SK-N-DZ (cell line): ENCODE measurements at regions not wholly inside any gene's neighbourhood (a gene's known extent, or its start where the extent isn't known, plus 50 kb on each side); places are given as distances from the start of the nearest gene placed in this dataset.

Experiments
- DNase-seq: peaks from one replicate; pipeline ENCODE4 v3.0.0-alpha.2; 2015; ENCODE audit warnings: low spot score

DNA sequence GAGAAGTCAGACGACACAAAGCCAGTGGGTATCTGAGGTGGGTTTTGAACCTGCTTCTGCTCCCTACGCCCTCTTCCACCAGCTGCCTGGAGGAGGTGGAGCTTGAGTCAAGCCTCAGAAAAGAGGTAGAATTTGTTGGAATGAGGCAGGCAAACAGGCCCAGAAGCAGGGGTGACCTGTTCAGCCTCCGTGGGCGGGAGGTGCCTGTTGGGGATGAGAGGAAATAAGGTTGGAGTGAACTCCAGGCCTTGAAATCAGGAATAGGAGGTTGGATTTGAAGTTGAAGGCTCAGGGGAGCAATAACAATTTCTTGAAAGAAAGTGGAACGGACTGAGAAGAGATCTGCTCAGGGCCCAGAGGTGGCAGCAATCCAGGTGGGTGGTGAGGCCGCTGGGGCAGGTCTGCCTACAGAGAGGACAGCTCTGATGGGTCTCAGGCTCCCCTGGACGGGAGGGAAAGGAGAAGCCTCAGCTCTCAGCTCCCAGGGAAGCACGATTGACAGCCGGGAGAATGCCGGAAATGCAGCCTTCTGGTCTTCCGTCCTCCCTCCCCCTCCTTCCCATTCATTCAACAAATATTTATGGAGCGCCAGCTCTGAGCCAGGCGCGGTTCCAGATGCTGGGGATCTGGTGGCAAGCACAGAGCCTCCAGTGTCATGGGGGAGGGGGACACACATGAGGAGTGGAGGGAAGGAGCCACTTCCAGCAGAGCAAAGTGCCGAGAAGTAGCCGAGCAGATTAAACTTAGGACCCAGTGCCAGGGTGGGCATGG, 61.9 kb upstream of the CIBAR2 start:
- DNase-seq: peak; percentile 63

DNA sequence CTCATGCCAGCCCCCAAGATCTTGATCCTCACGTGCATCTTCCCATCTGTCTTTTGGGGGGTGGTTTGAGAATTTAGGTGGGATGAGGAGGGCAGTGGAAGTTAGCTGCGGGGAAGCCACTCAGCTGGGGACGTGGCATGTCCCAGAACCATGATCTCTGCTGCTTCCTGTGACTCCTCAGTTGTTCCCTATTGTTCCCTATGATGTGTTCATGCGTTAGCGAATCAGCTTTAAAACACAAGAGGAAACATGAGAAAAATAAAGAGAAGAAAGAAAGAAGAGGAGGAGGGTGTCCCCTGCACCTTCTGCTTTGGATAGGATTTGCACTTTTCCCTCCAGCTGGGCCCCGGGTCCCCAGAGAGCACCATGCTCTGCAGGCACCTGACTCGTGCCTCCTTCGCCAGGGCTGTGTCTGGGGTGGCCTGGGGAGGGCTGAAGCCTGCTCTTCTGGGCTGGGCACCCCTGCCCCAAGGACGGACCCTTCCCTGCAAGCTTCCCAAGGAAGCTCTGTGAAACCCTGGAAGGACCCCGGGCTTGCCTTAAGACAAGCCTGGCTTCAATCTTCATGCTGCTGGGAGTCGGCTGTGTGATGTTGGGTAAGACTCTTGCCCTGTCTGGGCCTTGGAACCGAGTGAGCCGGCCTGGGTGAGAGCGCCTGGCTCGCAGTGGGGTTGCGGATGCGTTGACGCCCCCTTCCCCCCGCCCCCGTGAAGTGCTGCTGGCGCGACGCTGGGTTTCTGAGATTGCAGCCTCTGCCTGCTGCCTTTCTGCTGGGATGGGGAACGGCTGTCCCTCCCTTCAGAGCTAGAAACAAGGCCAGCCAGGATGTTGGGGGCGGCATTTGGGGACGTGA, 62.8 kb upstream of the CIBAR2 start:
- no peak for DNase-seq

DNA sequence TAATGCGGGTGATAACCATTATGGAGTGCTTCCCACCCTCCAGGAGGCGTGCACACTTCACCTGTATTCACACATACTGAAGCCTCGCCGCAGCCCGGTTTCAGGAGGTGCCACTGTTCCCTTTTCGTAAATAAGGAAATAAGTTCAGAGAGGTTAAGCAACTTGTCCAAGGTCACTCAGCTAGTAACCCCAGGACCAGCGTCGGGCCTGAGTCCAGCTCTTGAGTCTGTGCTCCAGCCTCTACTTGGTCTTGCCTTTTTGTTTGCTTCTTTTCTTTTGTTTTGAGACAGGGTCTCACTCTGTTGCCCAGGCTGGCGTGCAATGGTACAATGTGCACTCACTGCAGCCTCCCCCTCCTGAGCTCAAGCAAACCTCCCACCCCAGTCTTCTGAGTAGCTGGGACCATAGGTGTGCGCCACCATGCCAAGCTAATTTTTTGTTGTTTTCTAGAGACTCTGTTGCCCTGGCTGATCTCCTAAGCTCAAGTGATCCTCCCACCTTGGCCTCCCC, 63.5 kb upstream of the CIBAR2 start:
- no peak for DNase-seq

DNA sequence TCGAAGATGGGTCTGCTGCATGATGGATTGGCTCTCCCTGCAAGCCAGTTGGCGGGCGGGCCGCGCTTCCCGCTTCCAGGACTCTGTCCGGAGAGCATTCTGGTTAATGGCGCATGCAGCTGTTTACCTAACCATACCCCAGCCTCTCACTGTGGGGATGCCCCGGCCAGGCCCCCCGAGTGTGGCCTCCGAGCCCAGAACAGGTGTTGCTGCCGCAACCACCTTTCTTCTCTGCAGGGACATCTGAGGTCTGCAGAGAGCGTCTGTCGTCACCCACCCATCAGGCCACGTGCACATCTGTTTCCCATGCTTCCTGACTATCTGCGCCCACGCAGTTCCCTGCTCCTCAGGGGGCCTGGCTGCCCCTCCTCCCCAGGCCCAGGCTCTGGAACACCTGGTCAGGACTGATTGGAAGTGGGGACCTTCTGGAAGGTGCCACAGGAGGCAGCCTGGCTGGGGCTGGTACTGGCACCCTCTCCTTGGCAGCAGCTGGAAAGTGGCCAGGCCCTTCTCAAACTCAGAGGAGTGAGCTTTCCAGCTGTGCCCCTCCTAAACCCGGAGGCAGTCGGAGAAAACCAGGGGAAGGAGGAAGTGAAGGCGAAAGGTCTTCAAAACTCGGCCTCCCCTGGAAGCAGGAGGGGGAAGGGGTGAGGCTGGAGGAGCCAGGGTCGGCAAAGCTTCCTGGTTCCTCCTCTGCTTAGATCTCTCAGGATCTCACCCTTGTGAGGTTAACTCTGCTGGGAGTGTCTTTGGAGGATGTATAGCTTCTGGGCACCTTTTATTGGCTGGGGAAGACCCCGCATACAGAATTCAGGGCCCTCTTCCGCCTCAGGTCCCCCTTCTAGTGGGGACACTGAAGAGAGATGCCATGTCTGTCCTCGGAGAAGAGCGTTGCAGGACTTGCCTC, 64.5 kb upstream of the CIBAR2 start:
- no peak for DNase-seq

DNA sequence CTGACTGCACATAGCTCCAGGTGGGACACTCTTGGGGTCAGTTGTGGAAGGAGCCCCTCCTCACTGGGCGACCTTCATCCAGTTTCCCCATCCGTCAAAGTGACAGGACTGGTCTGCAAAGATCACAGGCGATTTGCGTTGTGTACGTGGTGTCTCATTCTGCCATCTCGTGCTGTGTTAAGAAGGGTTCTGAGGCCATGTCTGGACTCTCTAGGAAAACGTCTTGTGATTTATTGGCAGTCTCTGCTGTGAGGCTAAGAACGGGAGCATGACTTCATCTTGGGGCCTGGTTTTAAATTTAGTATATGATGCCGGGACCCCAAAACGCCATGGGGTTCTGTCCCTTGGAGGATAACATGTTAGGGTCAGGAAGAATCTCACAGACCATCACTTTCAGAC, 65.2 kb upstream of the CIBAR2 start:
- no peak for DNase-seq

DNA sequence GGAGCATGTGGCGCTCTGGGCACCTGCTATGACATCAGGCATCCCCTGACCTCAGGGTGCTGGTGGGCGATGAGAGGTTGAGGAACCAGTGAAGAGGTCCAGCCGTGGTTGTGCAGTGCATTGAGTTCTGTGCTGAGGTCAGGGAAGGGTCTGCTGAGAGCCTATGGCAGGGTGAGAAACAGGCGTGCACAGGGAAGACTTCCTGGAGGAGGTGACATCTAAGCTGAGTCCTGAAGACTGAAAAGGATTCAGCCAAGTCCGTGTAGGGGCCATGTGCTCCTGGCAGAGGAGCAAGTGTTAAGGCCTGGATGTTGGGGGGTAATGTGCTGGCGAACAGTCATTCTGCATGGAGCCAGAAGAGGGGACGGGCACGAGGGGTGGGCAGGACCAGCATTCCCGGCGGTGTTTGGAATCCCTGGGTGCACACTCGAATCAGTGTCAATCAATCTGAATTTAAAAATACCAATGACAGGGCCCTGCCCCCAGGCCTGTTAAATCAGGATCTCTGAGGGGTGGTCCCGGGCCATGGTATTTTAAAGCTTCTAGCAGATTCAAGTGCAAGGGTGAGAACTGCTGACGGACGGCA, 65.8 kb upstream of the CIBAR2 start:
- DNase-seq: no peak

DNA sequence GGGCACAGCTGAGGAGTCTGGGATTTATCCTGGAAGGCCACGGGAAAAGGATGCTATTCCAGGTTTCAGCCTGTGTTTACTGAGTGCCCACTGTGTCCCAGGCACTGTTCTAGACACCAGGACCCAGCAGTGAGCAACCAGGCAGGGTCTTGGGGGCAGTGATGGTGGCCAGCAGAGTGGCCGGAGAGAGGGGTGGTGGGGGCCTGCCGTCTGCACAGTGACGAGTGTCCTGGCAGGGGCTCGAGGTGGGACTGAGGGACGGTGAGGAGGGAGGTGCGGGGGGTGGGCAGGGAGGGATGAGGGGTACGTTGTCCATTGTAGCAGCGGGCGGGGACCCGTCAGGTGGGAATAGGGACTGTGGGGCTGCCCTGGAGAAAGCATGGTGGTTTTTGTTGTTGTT, 66.3 kb upstream of the CIBAR2 start:
- DNase-seq: no peak

GRCh38 chr16:85179344-85180046, 67.2 kb upstream of the CIBAR2 start:
- DNase-seq: no peak

GRCh38 chr16:85180047-85180826, 68.0 kb upstream of the CIBAR2 start:
- DNase-seq: no peak

- no peak for DNase-seq
Measured at GRCh38 chr16:85180827-85181738, 68.8 kb upstream of the CIBAR2 start.

DNA sequence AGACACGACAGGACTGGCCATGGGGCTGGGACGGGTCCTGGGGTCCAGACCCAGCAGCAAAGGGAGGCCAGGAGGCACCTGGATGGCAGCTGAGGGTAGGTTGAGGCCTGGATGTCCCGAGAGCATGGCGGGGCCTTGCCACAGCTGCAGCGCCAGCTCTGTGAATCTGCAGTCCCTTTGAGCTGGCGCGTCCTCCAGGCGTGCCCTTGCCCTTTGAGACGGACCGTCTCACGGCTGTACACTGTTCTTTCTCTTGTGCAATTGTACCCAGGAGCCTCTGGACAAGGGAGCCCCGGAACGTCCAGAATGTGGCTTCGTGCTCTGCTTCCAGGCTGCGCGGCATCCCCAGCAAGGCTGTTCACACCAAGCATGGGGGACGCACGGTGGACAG, 69.5 kb upstream of the CIBAR2 start:
- DNase-seq: no peak

GRCh38 chr16:85182286-85182685, 70.0 kb upstream of the CIBAR2 start:
- no peak for DNase-seq

- DNase-seq: no peak
Measured at GRCh38 chr16:85182774-85183173, 70.5 kb upstream of the CIBAR2 start.

- no peak for DNase-seq
Measured at GRCh38 chr16:85183564-85183963, 71.3 kb upstream of the CIBAR2 start.

GRCh38 chr16:85184404-85184803, 72.1 kb upstream of the CIBAR2 start:
- DNase-seq: no peak

DNA sequence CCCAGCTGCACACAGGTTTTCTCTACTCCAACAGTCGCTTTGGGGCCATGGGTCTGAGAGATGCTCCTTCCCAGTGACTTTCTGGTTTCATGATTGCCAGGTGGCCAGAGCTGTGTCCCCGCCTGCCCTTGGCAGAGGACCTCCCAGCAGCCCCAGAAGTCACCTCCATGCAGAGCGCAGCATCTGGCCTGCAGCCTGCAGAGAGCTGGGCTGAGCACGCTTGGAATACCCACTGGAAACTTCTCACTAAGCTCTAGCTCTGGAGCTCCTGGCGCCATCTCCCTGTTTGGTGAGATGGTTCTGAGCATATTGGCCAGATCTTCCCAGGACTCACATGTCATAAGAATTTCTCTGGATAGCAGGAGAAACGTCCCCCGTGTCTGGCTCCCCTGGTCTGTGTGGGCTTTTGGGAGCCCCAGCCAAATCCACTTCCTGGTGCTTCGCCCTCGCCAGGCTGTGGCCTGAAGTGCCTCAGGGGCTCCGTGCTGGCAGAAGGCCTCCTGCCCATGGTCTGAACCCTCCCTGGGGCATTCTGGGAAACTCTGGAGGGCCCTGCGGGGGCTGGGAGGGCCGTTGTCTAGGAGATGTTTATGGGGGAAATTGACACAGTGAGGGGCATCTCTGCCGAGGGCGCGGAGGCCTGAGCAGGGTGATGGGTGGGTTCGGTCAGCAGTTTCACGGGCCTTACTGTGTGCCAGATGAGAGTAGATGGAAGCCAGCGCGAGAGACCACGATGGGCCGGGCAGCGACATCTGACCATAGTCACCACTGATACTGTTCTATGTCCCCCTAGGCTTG, 73.2 kb upstream of the CIBAR2 start:
- DNase-seq: no peak

DNA sequence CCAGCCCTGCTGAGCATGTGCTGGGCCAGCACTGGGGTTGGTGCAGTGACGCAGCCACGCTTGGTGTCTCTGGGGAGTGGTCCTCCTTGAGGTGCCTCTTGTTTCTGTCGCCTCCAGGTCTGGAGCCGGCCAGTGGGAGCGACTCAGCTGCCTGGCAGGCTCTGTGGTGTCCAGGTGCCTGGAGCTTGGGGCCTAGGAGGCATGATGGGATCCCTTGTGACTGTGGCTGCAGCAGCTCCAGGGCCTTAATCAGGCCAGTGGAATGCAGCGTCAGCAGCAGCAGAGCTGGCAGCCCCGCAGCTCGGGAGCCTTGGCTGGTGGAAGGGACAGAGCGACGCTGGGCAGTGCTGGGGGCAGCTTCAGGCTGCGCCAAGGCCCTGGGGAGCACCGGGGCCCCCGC, 74.7 kb upstream of the CIBAR2 start:
- DNase-seq: peak; percentile 69

- no peak for DNase-seq
Measured at GRCh38 chr16:85187447-85187846, 75.2 kb upstream of the CIBAR2 start.
